Peyer's patch (tissue), 4 donors: ENCODE measurements at regions not wholly inside any gene's neighbourhood (a gene's known extent, or its start where the extent isn't known, plus 50 kb on each side); places are given as distances from the start of the nearest gene placed in this dataset.

Experiments
- DNase-seq, 3 donors: peaks; one replicate each; pipeline ENCODE4 v3.0.0-alpha.2; 2017 to 2019
- H3K27ac ChIP-seq, 4 donors: fragments of 200-600 bp; sonication (generic); one replicate each; pipeline ENCODE4 v1.5.1; 2016 to 2019
- H3K27me3 ChIP-seq, 2 donors: fragments of 200-600 bp; sonication (generic); one replicate each; pipeline ENCODE4 v1.5.1; 2019
- H3K36me3 ChIP-seq, 3 donors: fragments of 200-600 bp; sonication (generic); one replicate each; pipeline ENCODE4 v1.5.1; 2016 to 2019
- H3K4me1 ChIP-seq, 4 donors: fragments of 200-600 bp; sonication (generic); one replicate each; pipeline ENCODE4 v1.5.1; 2016 to 2019
- H3K4me3 ChIP-seq, 4 donors: fragments of 200-600 bp; sonication (generic); 1 replicate in 3 of 4; 2 replicates in 1 of 4; pipeline ENCODE4 v1.5.1; 2016 to 2019; ENCODE audit warnings: mild to moderate bottlenecking in 1 of 4
- H3K9me3 ChIP-seq, 4 donors: fragments of 200-600 bp; sonication (generic); one replicate each; pipeline ENCODE4 v1.5.1; 2016 to 2019; ENCODE audit warnings: mild to moderate bottlenecking in 1 of 4
- CTCF ChIP-seq, 6 experiments: fragments of 450-650 bp in 4 of 6; fragments of 200-600 bp in 2 of 6; sonication (generic) in 1 of 6; IDR thresholded peaks; one replicate each; pipeline ENCODE4 v1.5.1; 2017 to 2019; ENCODE audit warnings: antibody characterized with exemption in 6 of 6, mild to moderate bottlenecking in 3 of 6, moderate library complexity in 1 of 6
- POLR2A ChIP-seq, 2 donors: fragments of 450-650 bp; IDR thresholded peaks; one replicate each; pipeline ENCODE4 v1.5.1; 2017; ENCODE audit warnings: antibody characterized with exemption in 2 of 2, mild to moderate bottlenecking in 2 of 2, moderate library complexity in 2 of 2

DNA sequence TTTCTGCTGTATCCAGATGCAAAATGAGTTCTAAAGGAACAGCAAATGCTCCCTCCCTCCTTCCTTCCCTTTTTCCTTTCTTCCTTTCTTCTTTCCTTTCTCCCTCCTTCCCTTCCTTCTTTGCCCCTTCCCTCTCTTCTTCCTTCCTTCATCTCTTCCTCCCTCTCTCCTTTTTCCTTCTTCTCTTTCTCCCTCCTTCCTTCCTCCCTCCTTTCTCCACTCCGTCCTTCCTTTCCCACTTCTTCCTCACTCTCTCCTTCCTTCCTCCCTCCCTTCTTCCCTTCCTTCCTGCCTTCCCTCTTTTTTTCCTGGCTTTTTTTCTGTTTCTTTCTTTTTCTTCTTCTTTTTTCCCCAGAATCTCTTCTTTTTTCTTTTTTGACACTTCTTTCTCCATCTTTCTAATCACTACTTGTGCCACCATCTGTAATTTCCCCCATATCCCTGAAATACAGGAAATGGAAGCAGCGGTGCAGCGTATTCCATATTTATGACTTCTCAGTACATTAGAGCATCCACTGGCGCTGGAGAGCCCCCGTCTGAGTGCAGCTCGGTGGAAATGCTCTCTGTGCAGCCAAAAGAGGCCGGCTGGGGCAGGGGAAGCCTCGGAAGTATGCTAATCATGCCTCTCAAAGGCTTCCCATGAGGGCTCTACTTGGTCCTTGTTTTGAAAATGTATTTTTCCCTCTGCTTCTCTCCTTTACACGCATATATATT, 275.6 kb downstream of the TSHZ3 start:
- H3K4me3 ChIP-seq: no peak overlapping the region
- no peaks in the 10 kb centered on the region for H3K4me1 ChIP-seq
- H3K36me3 ChIP-seq: no peaks in the 10 kb centered on the region
- no peak overlapping the region for H3K27ac ChIP-seq
- no peak for DNase-seq
- H3K9me3 ChIP-seq: no peaks in the 10 kb centered on the region
- TF ChIP-seq CTCF (IDR thresholded peaks at IDR 0.05) (no peak), POLR2A (IDR thresholded peaks at IDR 0.05) (no peak)
- no peaks in the 10 kb centered on the region for H3K27me3 ChIP-seq

- no peak overlapping the region for H3K27ac ChIP-seq
- no peaks in the 10 kb centered on the region for H3K27me3 ChIP-seq
- no peaks in the 10 kb centered on the region for H3K4me1 ChIP-seq
- DNase-seq: no peak
- TF ChIP-seq CTCF (IDR thresholded peaks at IDR 0.05): no peak
- no peak for TF ChIP-seq POLR2A (IDR thresholded peaks at IDR 0.05)
- H3K9me3 ChIP-seq: no peaks in the 10 kb centered on the region
- no peak overlapping the region for H3K4me3 ChIP-seq
- no peaks in the 10 kb centered on the region for H3K36me3 ChIP-seq
These were observed 276.8 kb downstream of the TSHZ3 start for GRCh38 chr19:31072451-31072850.

GRCh38 chr19:31071136-31071855, 277.9 kb downstream of the TSHZ3 start:
- no peak for DNase-seq
- no peaks in the 10 kb centered on the region for H3K4me1 ChIP-seq
- H3K27me3 ChIP-seq: no peaks in the 10 kb centered on the region
- no peaks in the 10 kb centered on the region for H3K36me3 ChIP-seq
- no peak overlapping the region for H3K27ac ChIP-seq
- no peak for TF ChIP-seq POLR2A (IDR thresholded peaks at IDR 0.05)
- no peak for TF ChIP-seq CTCF (IDR thresholded peaks at IDR 0.05)
- no peak overlapping the region for H3K4me3 ChIP-seq
- H3K9me3 ChIP-seq: no peaks in the 10 kb centered on the region

DNA sequence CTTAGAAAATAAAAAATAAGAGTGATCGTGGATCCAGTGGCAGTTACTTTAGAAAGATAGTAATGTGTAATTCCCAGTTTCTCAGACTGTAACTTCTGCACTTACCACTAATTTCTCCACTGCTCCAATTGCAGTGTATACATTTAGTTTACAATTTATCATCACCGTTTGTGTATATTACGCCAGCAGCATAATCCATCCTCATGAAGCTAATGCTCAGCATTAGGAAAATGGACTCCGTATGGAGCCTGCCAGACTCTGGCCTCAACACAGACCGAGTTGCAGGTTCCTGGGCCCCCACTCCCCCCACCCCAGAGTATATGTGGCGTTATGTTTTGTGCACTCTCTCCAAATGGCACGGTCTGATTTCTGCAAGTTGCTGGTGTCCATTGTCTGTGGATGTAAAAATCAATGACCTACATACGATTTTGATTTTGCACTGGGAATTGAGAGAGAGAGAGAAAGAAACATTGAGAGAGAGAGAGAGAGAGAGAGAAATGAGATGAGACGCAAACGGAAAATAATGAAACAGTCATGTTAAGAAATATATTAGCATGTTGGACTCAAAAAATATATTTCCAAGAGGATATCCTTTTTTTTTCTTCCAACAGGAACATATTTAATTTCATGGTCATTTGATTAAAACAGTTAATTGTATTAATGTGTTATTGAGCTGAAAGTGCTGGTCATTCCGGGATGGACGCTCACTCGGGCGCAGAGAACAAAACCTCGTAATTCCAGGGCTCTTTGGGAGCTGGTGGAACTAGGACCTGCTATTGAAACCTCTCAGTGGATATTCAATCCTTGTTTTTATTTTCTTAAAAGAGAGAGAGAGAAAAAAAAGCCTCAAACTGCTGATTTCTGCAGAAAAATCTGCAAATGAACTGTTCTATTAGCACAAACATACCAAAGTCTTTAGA, 278.8 kb downstream of the TSHZ3 start:
- H3K9me3 ChIP-seq: no peaks in the 10 kb centered on the region
- H3K4me3 ChIP-seq: no peak overlapping the region
- no peak for DNase-seq
- H3K27ac ChIP-seq: no peak overlapping the region
- H3K4me1 ChIP-seq: no peaks in the 10 kb centered on the region
- no peak for TF ChIP-seq POLR2A (IDR thresholded peaks at IDR 0.05)
- no peak for TF ChIP-seq CTCF (IDR thresholded peaks at IDR 0.05)
- no peaks in the 10 kb centered on the region for H3K27me3 ChIP-seq
- no peaks in the 10 kb centered on the region for H3K36me3 ChIP-seq

- no peak for DNase-seq
- TF ChIP-seq CTCF (IDR thresholded peaks at IDR 0.05): no peak
- TF ChIP-seq POLR2A (IDR thresholded peaks at IDR 0.05): no peak
- Histone ChIP-seq H3K27ac (no peak overlapping the region), H3K27me3 (no peaks in the 10 kb centered on the region), H3K4me1 (no peaks in the 10 kb centered on the region), H3K36me3 (no peaks in the 10 kb centered on the region), H3K4me3 (no peak overlapping the region), H3K9me3 (no peaks in the 10 kb centered on the region)
These were observed 281.0 kb downstream of the TSHZ3 start for GRCh38 chr19:31068268-31068667.
